Neural progenitor cell (in vitro differentiated cells): ENCODE measurements at regions not wholly inside any gene's neighbourhood (a gene's known extent, or its start where the extent isn't known, plus 50 kb on each side); places are given as distances from the start of the nearest gene placed in this dataset.

ENCODE experiments used
- EZH2 ChIP-seq: fragments of 200-600 bp; sonication (generic); IDR thresholded peaks from 2 replicates; pipeline ENCODE4 v1.6.1; 2017; ENCODE audit warnings: antibody characterized with exemption, mild to moderate bottlenecking, moderate library complexity
- EZH2phosphoT487 ChIP-seq: fragments of 200-600 bp; sonication (generic); IDR thresholded peaks from 2 replicates; pipeline ENCODE4 v1.6.1; 2017; ENCODE audit warnings: antibody characterized with exemption
- TF ChIP-seq, protein P1 (sequence below): fragments of 200-600 bp; sonication (generic); IDR thresholded peaks from 2 replicates; pipeline ENCODE4 v1.5.1; 2017; ENCODE audit warnings: antibody characterized with exemption, mild to moderate bottlenecking

DNA sequence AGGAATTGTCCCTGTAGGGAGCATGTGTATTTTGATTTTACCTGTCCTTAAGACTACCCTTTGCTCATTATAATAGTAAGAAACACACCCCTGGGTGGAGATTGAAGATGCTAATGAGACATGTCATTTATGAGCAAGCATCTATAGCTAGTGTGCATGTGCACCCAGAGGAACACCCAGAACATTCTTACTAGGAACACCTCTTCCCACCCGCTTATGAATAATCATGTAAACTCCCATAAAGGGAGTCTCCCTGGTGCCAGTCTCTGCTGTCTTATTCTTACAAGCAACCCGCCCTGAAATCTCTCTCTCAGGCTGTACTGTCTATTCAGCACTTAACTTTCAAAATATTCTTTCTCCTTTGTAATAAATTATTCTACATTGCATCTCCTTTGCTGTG is 1227.3 kb downstream of the ROBO1 start:
- no peak for TF ChIP-seq EZH2phosphoT487
- TF ChIP-seq, protein P1, sequence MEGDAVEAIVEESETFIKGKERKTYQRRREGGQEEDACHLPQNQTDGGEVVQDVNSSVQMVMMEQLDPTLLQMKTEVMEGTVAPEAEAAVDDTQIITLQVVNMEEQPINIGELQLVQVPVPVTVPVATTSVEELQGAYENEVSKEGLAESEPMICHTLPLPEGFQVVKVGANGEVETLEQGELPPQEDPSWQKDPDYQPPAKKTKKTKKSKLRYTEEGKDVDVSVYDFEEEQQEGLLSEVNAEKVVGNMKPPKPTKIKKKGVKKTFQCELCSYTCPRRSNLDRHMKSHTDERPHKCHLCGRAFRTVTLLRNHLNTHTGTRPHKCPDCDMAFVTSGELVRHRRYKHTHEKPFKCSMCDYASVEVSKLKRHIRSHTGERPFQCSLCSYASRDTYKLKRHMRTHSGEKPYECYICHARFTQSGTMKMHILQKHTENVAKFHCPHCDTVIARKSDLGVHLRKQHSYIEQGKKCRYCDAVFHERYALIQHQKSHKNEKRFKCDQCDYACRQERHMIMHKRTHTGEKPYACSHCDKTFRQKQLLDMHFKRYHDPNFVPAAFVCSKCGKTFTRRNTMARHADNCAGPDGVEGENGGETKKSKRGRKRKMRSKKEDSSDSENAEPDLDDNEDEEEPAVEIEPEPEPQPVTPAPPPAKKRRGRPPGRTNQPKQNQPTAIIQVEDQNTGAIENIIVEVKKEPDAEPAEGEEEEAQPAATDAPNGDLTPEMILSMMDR = no peak
- TF ChIP-seq EZH2 = no peak
